ENCODE measurements at regions not wholly inside any gene's neighbourhood (a gene's known extent, or its start where the extent isn't known, plus 50 kb on each side); places are given as distances from the start of the nearest gene placed in this dataset.

- H4K8ac ChIP-seq (ENCODE audit: extremely low read depth, insufficient read depth, low read length): 0 out of 2 replicates have a peak overlapping the region, but pooled peaks have one; percentile 42
- H3K23me2 ChIP-seq (ENCODE audit: low read depth, low read length): no peaks in the 10 kb centered on the region
- no peak overlapping the region for H2BK120ac ChIP-seq (replicated peaks; ENCODE audit: low read depth, low read length)
- no peaks in the 10 kb centered on the region for H3K36me3 ChIP-seq (ENCODE audit: control insufficient read depth in 2 of 4, insufficient read depth in 4 of 4, low read length in 3 of 4)
- no peaks in the 10 kb centered on the region for H3K79me2 ChIP-seq (ENCODE audit: control insufficient read depth in 1 of 2, insufficient read depth in 2 of 2, low read length in 2 of 2)
- H3K23ac ChIP-seq (ENCODE audit: insufficient read length): no peak overlapping the region
- no peaks in the 10 kb centered on the region for H4K20me1 ChIP-seq (replicated peaks in 1 of 2; ENCODE audit: control insufficient read depth in 1 of 2, insufficient read depth in 2 of 2, low read length in 2 of 2)
- no peak overlapping the region for H3K56ac ChIP-seq (replicated peaks; ENCODE audit: insufficient read length, low read depth, low read length)
- no peak overlapping the region for H3K27ac ChIP-seq (ENCODE audit: low read depth, low read length)
- no peak overlapping the region for H2BK5ac ChIP-seq (ENCODE audit: low read depth, low read length)
- DNase-seq (ENCODE audit: low read depth in 1 of 2, low spot score in 2 of 2) (no peak), FAIRE-seq (no peak)
- peak overlapping the region; percentile 5 for H3K4ac ChIP-seq (replicated peaks; ENCODE audit: insufficient read length, low read depth, low read length)
- WGBS, 2 experiments (ENCODE audit: extremely low coverage in 1 of 2, insufficient coverage in 1 of 2, insufficient read length in 1 of 2, insufficient replicate concordance in 2 of 2, low coverage in 1 of 2, low lambda C conversion rate in 2 of 2, missing lambda C conversion rate in 1 of 2): 80% methylated on average over 16 of the region's 16 CpGs; no CpG with 5 or more reads in 1 of the 2 experiments
- H3K14ac ChIP-seq (ENCODE audit: insufficient read length): no peak overlapping the region
- peaks cover 0 to 31% (median 11%) of the 10 kb centered on the region in 4 experiments; a peak in 5 of 7 replicates for H3K4me1 ChIP-seq (replicated peaks in 1 of 4; ENCODE audit: control insufficient read depth in 3 of 4, insufficient read depth in 4 of 4, low read length in 3 of 4)
- no peak overlapping the region for H3K9ac ChIP-seq (replicated peaks in 1 of 4; ENCODE audit: extremely low read depth in 1 of 4, low read depth in 3 of 4, low read length in 3 of 4)
- H2AFZ ChIP-seq (ENCODE audit: low read length): no peak overlapping the region
- 0 out of 7 replicates have a peak, but pooled peaks cover 0 to 2% (median 0%) of the 10 kb centered on the region in 4 experiments for H3K27me3 ChIP-seq (replicated peaks in 1 of 4; ENCODE audit: control insufficient read depth in 3 of 4, extremely low read depth in 1 of 4, insufficient read depth in 3 of 4, low read length in 3 of 4)
- H2AK5ac ChIP-seq (ENCODE audit: low read depth, low read length): peak overlapping the region; percentile 86; the same call in 1 of the 2 replicates
- no peaks in the 10 kb centered on the region for H3K9me3 ChIP-seq (ENCODE audit: insufficient read depth in 2 of 2, low read depth in 1 of 2, low read length in 1 of 2)
- peak overlapping the region; percentile 71; the same call in 1 of the 2 replicates for H3K18ac ChIP-seq (ENCODE audit: extremely low read depth, low read length)
- H3K79me1 ChIP-seq (ENCODE audit: low read depth, low read length): no peaks in the 10 kb centered on the region
- peak overlapping the region; percentile 44 for H4K91ac ChIP-seq (replicated peaks; ENCODE audit: insufficient read length, low read length)
- no peak overlapping the region for H4K5ac ChIP-seq (ENCODE audit: insufficient read length, low read depth, low read length)
- H3K4me3 ChIP-seq (ENCODE audit: extremely low read depth in 1 of 4, insufficient read depth in 2 of 4, low read depth in 3 of 4, low read length in 4 of 4): no peak overlapping the region
- peak overlapping the region; percentile 95; the same call in 1 of the 2 replicates for H2BK12ac ChIP-seq (ENCODE audit: low read depth, low read length)
- POLR2A ChIA-PET (ENCODE audit: partially characterized antibody): interaction anchor here (0.7 to 6.1 kb wide), 5 partner anchors 20 to 56 kb away, joined by 3 to 28 read pairs (median 4); no protein-coding TSS in a partner anchor
- no peak overlapping the region for H2BK15ac ChIP-seq (ENCODE audit: low read length)
- H2BK20ac ChIP-seq (ENCODE audit: low read length): peak overlapping the region; percentile 21; the same call in 1 of the 2 replicates
- CTCF ChIA-PET (ENCODE audit: partially characterized antibody): interaction anchor here (0.7 to 5.8 kb wide), 13 partner anchors 10 to 122 kb away, joined by 3 to 24 read pairs (median 4); no protein-coding TSS in a partner anchor
- H3K4me2 ChIP-seq (ENCODE audit: insufficient read depth in 1 of 2, low read depth in 2 of 2, low read length in 2 of 2): no peak overlapping the region
- TF ChIP-seq ATF3 (IDR thresholded peaks at IDR 0.05; ENCODE audit: insufficient read depth, low read depth, low read length): no peak
- no peak for TF ChIP-seq USF2 (IDR thresholded peaks at IDR 0.05; ENCODE audit: low read length)
- TF ChIP-seq POLR2A (IDR thresholded peaks at IDR 0.05; ENCODE audit: control extremely low read depth in 1 of 2, low read depth in 2 of 2, low read length in 2 of 2): no peak
- no peak for TF ChIP-seq SIN3A (conservative IDR thresholded peaks at IDR 0.05 in 1 of 2, IDR thresholded peaks at IDR 0.05 in 1 of 2; ENCODE audit: low read depth in 1 of 2, low read length in 2 of 2)
- no peak for TF ChIP-seq NRF1 (IDR thresholded peaks at IDR 0.05; ENCODE audit: low read depth, low read length)
- no peak for TF ChIP-seq ATF2 (IDR thresholded peaks at IDR 0.05; ENCODE audit: low read length)
- no peak for TF ChIP-seq RBBP5 (IDR thresholded peaks at IDR 0.05; ENCODE audit: borderline replicate concordance, low read depth, low read length)
- TF ChIP-seq TAF1 (IDR thresholded peaks at IDR 0.05; ENCODE audit: low read depth, low read length): no peak
These were observed 54.2 kb upstream of the EGFL7 start for GRCh38 chr9:136608348-136609159.
